Endothelial cell of umbilical vein (primary cell): ENCODE measurements at regions not wholly inside any gene's neighbourhood (a gene's known extent, or its start where the extent isn't known, plus 50 kb on each side); places are given as distances from the start of the nearest gene placed in this dataset.

Source experiments
- BruUV-seq: library from RNA; stranded (reverse); fragments of 400-500 nt; replicated peaks from 2 replicates; lab custom pipeline; 2021; lab: Mats Ljungman, UMichigan
- CTCF ChIA-PET: fragments of 300-600, 350-600 bp; sonication (Branson Sonifier 250); formaldehyde crosslinking; loops from one replicate; lab custom pipeline; 2021; ENCODE audit warnings: antibody characterized with exemption, inconsistent platforms; lab: Charles Lee
- POLR2A ChIA-PET: fragments of 300-600, 350-600 bp; sonication (Branson Sonifier 250); formaldehyde crosslinking; loops from one replicate; lab custom pipeline; 2021; ENCODE audit warnings: antibody characterized with exemption, inconsistent platforms; lab: Charles Lee
- DNase-seq: peaks from one replicate; pipeline ENCODE4 v3.0.0-alpha.2; 2011; ENCODE audit warnings: low read depth, low spot score
- FAIRE-seq: peaks from 2 replicates; lab custom pipeline; 2011; peaks lifted over from hg19 to GRCh38; lab: Jason Lieb, UNC
- H2AFZ ChIP-seq: 2 replicates; pipeline ENCODE4 v1.6.0; 2012; ENCODE audit warnings: low read depth, low read length, control low read depth, inconsistent platforms
- H3K27ac ChIP-seq: 2 replicates; pipeline ENCODE4 v1.5.1; 2011; ENCODE audit warnings: low read depth, mild to moderate bottlenecking, control low read depth, low read length, moderate library complexity; ENCODE audit not compliant: insufficient read depth
- H3K27me3 ChIP-seq, 2 experiments: 2 replicates each; pipeline versions ENCODE4 v1.6.0 to v1.6.1; 2011; ENCODE audit warnings: low read length in 2 of 2, mixed read lengths in 1 of 2; ENCODE audit not compliant: control insufficient read depth in 2 of 2, insufficient read depth in 2 of 2
- H3K36me3 ChIP-seq, 2 experiments: 2 replicates in 1 of 2; 3 replicates in 1 of 2; pipeline ENCODE4 v1.5.1; 2011; ENCODE audit warnings: low read length in 2 of 2, mild to moderate bottlenecking in 1 of 2, moderate library complexity in 1 of 2; ENCODE audit not compliant: control insufficient read depth in 2 of 2, insufficient read depth in 2 of 2; ENCODE audit errors: extremely low read depth in 1 of 2
- H3K4me1 ChIP-seq: 3 replicates; pipeline ENCODE4 v1.5.1; 2011; ENCODE audit warnings: mild to moderate bottlenecking, low read length; ENCODE audit not compliant: control insufficient read depth, insufficient read depth; ENCODE audit errors: extremely low read depth
- H3K4me2 ChIP-seq: 2 replicates; pipeline ENCODE4 v1.6.1; 2011; ENCODE audit warnings: low read length, control low read depth, mixed read lengths; ENCODE audit not compliant: insufficient read depth
- H3K4me3 ChIP-seq, 3 experiments: fragments of 200-600 bp in 1 of 3; sonication (generic), shearing (Covaris generic) in 1 of 3; replicated peaks in 1 of 3; 2 replicates each; pipeline ENCODE4 v1.5.1; 2011 to 2016; ENCODE audit warnings: control low read depth in 3 of 3, low read length in 3 of 3, mild to moderate bottlenecking in 2 of 3, inconsistent platforms in 1 of 3, low read depth in 1 of 3, moderate library complexity in 1 of 3; ENCODE audit not compliant: insufficient read depth in 1 of 3
- H3K79me2 ChIP-seq: 2 replicates; pipeline ENCODE4 v1.6.0; 2012; ENCODE audit warnings: low read length, inconsistent platforms; ENCODE audit not compliant: control insufficient read depth, insufficient read depth
- H3K9ac ChIP-seq: replicated peaks from 2 replicates; pipeline ENCODE3; 2011; ENCODE audit warnings: low read length, control low read depth; ENCODE audit not compliant: insufficient read depth; ENCODE audit errors: extremely low read depth
- H3K9me1 ChIP-seq: replicated peaks from 3 replicates; pipeline ENCODE4 v1.6.0; 2011; ENCODE audit warnings: mild to moderate bottlenecking, low read length; ENCODE audit not compliant: control insufficient read depth, insufficient read depth; ENCODE audit errors: extremely low read depth
- H3K9me3 ChIP-seq: replicated peaks from 2 replicates; pipeline ENCODE4 v1.5.1; 2012; ENCODE audit warnings: low read length, inconsistent platforms; ENCODE audit not compliant: control insufficient read depth, insufficient read depth
- H4K20me1 ChIP-seq: replicated peaks from 2 replicates; pipeline ENCODE3; 2011; ENCODE audit warnings: mild to moderate bottlenecking, low read length; ENCODE audit not compliant: control insufficient read depth, insufficient read depth; ENCODE audit errors: extremely low read depth
- CTCF ChIP-seq, 2 donors: IDR thresholded peaks; 1 replicate in 1 of 2; 2 replicates in 1 of 2; pipeline ENCODE4 v1.5.1; 2011; ENCODE audit warnings: low read length in 2 of 2, mild to moderate bottlenecking in 2 of 2, moderate library complexity in 2 of 2, control low read depth in 1 of 2, inconsistent platforms in 1 of 2, low read depth in 1 of 2; ENCODE audit not compliant: insufficient read depth in 1 of 2; ENCODE audit errors: extremely low read depth in 1 of 2
- EZH2 ChIP-seq: IDR thresholded peaks from 2 replicates; pipeline ENCODE4 v1.6.1; 2012; ENCODE audit warnings: borderline replicate concordance, low read depth, mild to moderate bottlenecking, moderate library complexity, low read length, inconsistent platforms; ENCODE audit not compliant: severe bottlenecking
- FOS ChIP-seq: IDR thresholded peaks from 2 replicates; pipeline ENCODE4 v1.6.1; 2011; ENCODE audit warnings: mild to moderate bottlenecking, low read length, moderate library complexity, borderline replicate concordance; ENCODE audit not compliant: insufficient read depth
- GATA2 ChIP-seq: IDR thresholded peaks from 2 replicates; pipeline ENCODE4 v1.7.0; 2011; ENCODE audit warnings: low read depth, mild to moderate bottlenecking, moderate library complexity, mixed read lengths, low read length; ENCODE audit not compliant: insufficient read length, insufficient read depth
- JUN ChIP-seq: IDR thresholded peaks from 2 replicates; pipeline ENCODE4 v1.6.1; 2011; ENCODE audit warnings: borderline replicate concordance, low read depth; ENCODE audit not compliant: insufficient read length, insufficient read depth
- MAX ChIP-seq: IDR thresholded peaks from 2 replicates; pipeline ENCODE4 v1.6.1; 2011; ENCODE audit not compliant: insufficient read depth, insufficient read length
- MYC ChIP-seq: IDR thresholded peaks from one replicate; pipeline ENCODE4 v1.6.1; 2011; ENCODE audit warnings: mild to moderate bottlenecking, low read depth, low read length
- POLR2A ChIP-seq: IDR thresholded peaks from 2 replicates; pipeline ENCODE4 v1.6.1; 2012; ENCODE audit warnings: low read depth, mild to moderate bottlenecking, control low read depth, low read length
- POLR2AphosphoS5 ChIP-seq: IDR thresholded peaks from 2 replicates; pipeline ENCODE4 v1.6.1; 2012; ENCODE audit warnings: low read depth, mild to moderate bottlenecking, control low read depth, low read length, moderate library complexity; ENCODE audit not compliant: insufficient read depth
- dilution Hi-C: fragments of 300-500 bp; cut with MboI; formaldehyde crosslinking; loops from one replicate; pipeline ENCODE4 v1.15.0; 2019; ENCODE audit warnings: low sequenced_read_pairs; ENCODE audit not compliant: extremely low pct_ligation_motif_present
- intact Hi-C: fragments of 100-400 bp; cut with micrococcal nuclease; formaldehyde crosslinking; loops from one replicate; pipeline ENCODE4 v1.10.0; 2022

- no peak overlapping the region for H3K9ac ChIP-seq
- BruUV-seq: no TSS peak
- intact Hi-C loops: no loop called here
- H3K4me3 ChIP-seq: no peak overlapping the region
- H2AFZ ChIP-seq: no peak overlapping the region
- no peaks in the 10 kb centered on the region for H3K36me3 ChIP-seq
- H3K9me3 ChIP-seq: no peaks in the 10 kb centered on the region
- no peak for DNase-seq
- H3K4me2 ChIP-seq: no peak overlapping the region
- H3K4me1 ChIP-seq: no peaks in the 10 kb centered on the region
- POLR2A ChIA-PET: no interaction called here
- H3K27ac ChIP-seq: no peak overlapping the region
- H3K27me3 ChIP-seq: peaks cover 0 to 4% of the 10 kb centered on the region in 2 experiments
- no peak for FAIRE-seq
- TF ChIP-seq MAX (no peak), FOS (no peak), EZH2 (no peak), POLR2AphosphoS5 (no peak), GATA2 (no peak)
- CTCF ChIA-PET: interaction anchor here (1.5 kb wide), 1 partner anchor 10 kb away, joined by 4 read pairs; no protein-coding TSS in a partner anchor
- dilution Hi-C loops: no loop called here
- H3K79me2 ChIP-seq: no peaks in the 10 kb centered on the region
- H3K9me1 ChIP-seq: no peaks in the 10 kb centered on the region
- no peaks in the 10 kb centered on the region for H4K20me1 ChIP-seq
Observed at GRCh38 chr1:43024905-43025304, 66.2 kb upstream of the SLC2A1 start.

GRCh38 chr1:43021547-43022474 lies 63.1 kb upstream of the SLC2A1 start:
- Histone ChIP-seq H3K36me3 (no peaks in the 10 kb centered on the region), H3K4me1 (no peaks in the 10 kb centered on the region), H3K27me3 (peaks cover 3 to 4% of the 10 kb centered on the region in 2 experiments), H2AFZ (no peak overlapping the region), H3K4me3 (no peak overlapping the region), H3K27ac (no peak overlapping the region), H3K9me1 (no peaks in the 10 kb centered on the region), H4K20me1 (no peaks in the 10 kb centered on the region), H3K9me3 (no peaks in the 10 kb centered on the region), H3K79me2 (no peaks in the 10 kb centered on the region), H3K4me2 (no peak overlapping the region), H3K9ac (no peak overlapping the region)
- CTCF ChIA-PET: interaction anchor here (1.3 kb wide), 1 partner anchor 52 kb away, joined by 5 read pairs; no protein-coding TSS in a partner anchor
- POLR2A ChIA-PET: no interaction called here
- DNase-seq (no peak), FAIRE-seq (no peak)
- dilution Hi-C loops: no loop called here
- TF ChIP-seq POLR2A (no peak), POLR2AphosphoS5 (no peak), FOS (no peak), GATA2 (no peak), JUN (no peak), MAX (no peak), MYC (no peak), EZH2 (no peak), CTCF (IDR thresholded peaks at IDR 0.05; ENCODE audit: extremely low read depth in 1 of 2, insufficient read depth in 1 of 2, low read depth in 1 of 2, low read length in 2 of 2) (no peak)
- BruUV-seq: no TSS peak
- intact Hi-C loops: no loop called here
